Right renal cortex interstitium (tissue), 3 donors: ENCODE measurements at regions not wholly inside any gene's neighbourhood (a gene's known extent, or its start where the extent isn't known, plus 50 kb on each side); places are given as distances from the start of the nearest gene placed in this dataset.

Experiments used
- DNase-seq, 3 donors: peaks; one replicate each; pipeline ENCODE4 v3.0.0-alpha.2; 2013; ENCODE audit warnings: low read depth in 3 of 3, low spot score in 2 of 3

GRCh38 chr22:49592780-49593501 is 234.7 kb downstream of the BRD1 start:
- no peak for DNase-seq

DNA sequence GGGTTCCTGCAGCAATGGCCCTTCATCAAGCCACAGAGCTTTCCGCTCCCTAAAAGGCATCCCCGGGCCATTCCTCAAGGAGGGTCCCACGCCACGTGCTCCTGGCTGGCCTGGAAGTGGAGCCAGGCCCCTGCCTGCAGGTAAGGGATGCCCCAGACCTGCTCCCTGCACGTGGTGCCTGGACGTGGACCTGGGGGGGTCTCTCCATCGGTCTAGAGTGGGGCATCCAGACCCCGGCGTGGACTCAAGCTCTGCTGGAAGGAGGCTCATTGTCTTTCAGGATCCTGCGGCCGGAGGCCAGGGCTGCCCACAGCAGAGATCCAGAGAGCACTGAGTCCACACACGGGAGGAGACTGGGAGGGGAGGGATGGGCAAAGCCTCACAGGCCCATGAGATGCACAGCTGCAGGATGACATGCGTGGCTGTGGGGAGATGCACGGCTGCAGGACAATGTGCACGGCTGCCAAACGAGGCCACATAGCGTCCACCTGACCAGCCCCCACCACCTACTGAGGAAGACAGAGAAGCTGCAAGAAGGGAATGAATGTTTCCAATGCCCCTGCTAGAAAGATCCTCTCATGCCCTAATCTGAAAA is 236.7 kb downstream of the BRD1 start:
- DNase-seq: no peak

- DNase-seq: no peak
These were observed 237.3 kb downstream of the BRD1 start for GRCh38 chr22:49590381-49590780.

- DNase-seq: no peak
These were observed 237.9 kb downstream of the BRD1 start for GRCh38 chr22:49589811-49590210.

DNA sequence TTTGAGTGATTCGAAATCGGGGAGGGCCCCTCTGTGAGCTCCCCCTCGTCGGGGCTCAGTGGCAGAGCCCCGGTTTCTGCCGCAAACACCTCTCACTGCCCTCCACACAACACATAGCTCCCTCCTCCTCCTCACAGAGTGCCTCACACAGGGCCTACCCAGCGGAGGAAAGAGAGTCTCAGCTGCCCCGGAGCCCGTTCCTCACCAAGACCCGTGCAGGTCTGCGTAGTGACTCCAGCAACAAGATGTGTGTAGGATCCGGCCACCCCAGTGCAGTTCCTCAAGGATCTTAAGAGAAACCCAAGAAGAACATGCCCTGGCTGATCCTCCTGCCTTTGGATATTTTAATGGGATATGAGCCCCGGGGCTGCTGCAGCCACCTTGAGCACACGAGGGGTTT is 238.4 kb downstream of the BRD1 start:
- no peak for DNase-seq

- no peak for DNase-seq
These were observed 238.9 kb downstream of the BRD1 start for GRCh38 chr22:49588739-49589138.

DNA sequence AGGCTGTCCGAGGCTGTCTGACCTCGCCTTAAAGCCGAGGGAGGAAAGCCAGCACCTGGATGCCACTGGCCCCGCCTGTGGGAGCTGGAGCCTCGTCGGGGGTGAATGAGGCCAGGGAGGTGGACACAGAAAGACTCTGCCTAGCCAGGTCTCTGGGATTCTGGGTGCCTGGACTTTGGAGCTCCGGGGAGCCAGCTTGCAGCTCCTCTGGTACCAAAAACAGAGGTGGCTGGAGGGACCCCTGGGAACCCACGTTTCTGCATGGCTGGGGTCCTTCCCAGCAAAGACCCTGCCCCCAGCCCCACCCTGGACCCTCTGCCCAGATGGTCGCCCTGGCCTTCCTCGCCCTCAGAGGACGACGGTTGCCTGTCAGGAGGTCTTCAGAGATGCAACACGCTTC is 239.7 kb downstream of the BRD1 start:
- no peak for DNase-seq

GRCh38 chr22:49587421-49587820 is 240.3 kb downstream of the BRD1 start:
- no peak for DNase-seq

- DNase-seq: no peak
These were observed 240.8 kb downstream of the BRD1 start for GRCh38 chr22:49586873-49587272.

DNA sequence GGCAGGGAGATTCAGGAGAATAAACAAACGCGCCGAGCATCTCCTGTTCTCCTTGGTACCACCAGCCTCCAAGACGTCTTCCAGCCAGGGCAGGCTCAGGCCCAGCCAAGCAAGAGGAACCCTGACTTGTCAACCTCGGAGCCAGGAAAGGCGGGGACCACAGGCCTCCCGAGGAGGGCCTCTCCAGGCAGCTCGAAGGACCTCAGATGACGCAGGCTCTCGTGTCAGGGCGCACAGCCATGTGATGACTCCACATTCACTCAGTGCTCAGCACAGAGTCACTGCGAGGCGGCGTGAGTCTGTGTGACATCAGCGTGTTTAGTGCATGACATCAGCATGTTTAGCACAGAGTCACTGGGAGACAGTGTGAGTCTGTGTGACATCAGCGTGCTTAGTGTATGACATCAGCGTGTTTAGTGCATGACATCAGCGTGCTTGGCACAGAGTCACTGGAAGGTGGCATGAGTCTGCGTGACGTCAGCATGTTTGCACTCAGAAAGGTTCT is 241.4 kb downstream of the BRD1 start:
- DNase-seq: no peak

DNA sequence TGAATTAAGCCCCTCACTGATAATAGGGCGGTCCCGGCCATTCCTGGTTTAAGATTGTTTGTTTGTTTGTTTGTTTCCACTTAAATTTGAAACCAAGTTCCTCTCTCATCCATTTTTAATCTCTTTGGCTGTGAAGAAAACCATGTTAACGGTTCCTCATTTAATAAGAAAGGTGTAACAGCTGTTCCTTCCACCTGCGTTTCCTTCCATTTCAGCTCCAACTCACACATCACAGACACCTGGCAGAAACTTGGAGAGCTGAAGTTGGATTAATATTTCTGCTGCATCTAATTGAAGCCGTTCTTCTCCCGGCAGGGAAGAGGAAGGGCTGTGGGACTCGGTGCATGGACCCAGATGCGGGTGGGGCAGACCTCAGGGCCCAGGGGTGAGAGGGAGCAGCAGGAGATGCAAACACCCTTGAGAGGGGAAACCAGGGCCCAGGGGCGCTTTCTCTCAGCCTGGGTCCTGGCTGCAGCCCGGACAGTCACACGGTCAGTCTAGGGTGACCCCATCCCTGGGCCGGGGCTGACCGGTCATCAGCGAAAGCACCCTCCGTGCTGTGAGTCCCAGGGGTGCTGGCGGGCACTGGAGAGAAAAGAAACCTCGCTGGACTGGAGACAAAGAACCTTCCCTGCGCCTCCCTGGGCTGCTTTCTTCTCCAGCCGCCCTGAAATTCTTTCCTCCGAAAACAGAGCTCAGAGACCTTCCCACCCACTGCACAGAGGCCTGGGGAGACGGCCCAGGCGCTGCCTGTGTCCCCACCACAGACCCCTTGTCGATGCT is 242.0 kb downstream of the BRD1 start:
- no peak for DNase-seq

- DNase-seq: no peak
These were observed 243.7 kb downstream of the BRD1 start for GRCh38 chr22:49583886-49584505.

GRCh38 chr22:49583341-49583740 is 244.3 kb downstream of the BRD1 start:
- no peak for DNase-seq

DNA sequence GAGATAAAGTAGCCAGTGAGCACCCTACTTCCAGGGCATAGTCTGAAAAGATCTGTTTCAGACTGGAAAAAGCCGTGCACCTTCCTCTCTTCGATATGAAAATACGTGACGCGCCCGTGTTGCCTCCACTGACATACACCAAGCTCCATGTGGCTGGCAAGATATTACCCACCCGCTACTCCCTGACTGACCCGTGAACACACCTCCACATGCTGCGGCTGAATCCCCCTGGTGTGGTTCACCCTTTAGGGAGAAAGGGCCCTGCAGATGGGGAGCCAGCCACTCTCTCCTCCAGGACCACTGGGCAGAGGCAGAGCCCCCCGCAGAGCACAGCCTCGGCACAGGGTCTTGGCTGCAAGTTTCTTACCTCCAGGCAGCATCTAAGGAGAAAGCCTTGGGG is 245.0 kb downstream of the BRD1 start:
- no peak for DNase-seq

DNA sequence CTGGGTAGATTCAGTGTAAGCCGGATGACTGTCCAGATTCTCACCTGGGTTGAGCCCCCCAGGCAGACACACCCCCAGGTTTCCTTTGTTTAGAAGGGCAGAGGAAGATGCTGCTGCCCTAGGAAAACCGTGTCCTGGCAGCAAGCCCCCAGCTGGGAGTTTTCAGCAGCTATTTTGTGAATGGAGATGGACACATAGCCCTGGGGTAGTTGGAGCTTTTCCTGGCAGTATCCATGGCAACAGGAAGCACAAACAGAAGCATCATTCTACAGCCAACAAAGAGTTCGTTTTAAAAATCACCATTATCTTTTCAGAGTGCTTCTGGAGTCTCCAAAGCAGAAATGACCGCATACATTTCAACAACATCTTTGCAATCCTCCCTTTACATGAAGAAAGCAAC is 245.5 kb downstream of the BRD1 start:
- DNase-seq: no peak

GRCh38 chr22:49580024-49580423 is 247.6 kb downstream of the BRD1 start:
- DNase-seq: no peak

DNA sequence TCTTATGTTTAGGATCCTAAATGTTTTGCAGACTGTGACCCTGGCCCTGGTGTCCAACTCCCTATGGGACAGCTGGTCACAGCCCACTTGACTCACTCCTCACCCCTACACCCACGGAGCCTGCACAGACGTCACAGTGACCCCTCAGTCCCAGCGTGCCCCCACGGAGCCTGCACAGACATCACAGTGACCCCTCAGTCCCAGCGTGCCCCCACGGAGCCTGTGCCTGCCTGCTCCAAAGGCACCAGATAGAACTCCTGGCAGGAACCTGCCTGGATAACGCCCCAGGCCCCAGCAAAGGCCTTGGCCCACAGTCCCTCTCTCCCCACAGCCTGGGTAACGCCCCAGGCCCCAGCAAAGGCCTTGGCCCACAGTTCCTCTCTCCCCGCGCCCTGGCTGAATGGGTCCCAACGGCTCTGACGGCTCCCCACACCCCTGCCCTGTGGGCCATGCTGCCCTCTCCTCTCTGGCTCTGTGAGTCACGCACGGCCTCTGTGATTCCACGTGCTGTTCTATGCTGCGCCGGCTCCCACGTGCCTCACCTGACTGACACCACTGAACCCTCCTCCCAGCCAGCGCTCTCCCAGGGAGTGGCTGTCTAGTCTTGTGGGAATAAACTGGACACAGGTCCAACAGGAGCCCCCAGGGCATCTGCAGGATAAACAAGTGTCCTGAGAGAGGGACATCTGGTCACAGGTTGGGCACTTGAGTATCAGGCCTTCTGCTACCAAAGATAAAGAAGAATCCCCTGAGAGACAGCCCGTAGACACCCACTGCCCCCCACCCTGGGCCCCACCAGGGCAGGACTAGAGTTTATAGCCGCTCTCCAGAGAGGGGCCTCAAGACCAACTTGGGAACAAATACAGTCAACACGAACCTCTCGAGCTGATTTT is 250.3 kb downstream of the BRD1 start:
- no peak for DNase-seq

GRCh38 chr22:49576241-49577141 is 251.2 kb downstream of the BRD1 start:
- DNase-seq: no peak

DNA sequence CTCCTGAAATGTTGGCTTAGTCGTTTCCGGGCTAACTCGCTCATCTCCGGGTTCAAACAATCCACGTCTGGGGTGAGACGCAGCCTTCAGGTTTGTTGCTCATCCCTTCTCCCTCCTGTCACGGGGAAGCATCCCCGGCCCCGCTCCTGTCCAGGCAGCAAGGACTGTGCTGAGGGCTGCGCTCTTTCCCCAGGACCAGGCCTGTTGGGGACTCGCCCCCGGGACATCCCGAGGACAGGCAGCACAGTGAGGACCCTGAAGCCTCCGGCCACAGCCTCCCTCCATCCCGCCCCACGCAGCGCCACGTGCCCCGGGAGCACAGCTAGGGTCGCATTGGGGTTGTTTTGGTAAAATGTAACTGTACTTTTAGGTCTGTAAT is 252.0 kb downstream of the BRD1 start:
- DNase-seq: no peak
